Thyroid gland (tissue), 4 donors: ENCODE measurements at regions not wholly inside any gene's neighbourhood (a gene's known extent, or its start where the extent isn't known, plus 50 kb on each side); places are given as distances from the start of the nearest gene placed in this dataset.

Experiments
- CTCF ChIP-seq, 6 experiments: fragments of 200-600 bp in 3 of 6; fragments of 450-650 bp in 3 of 6; sonication (generic) in 3 of 6; IDR thresholded peaks; one replicate each; pipeline ENCODE4 v1.5.1; 2016 to 2019; ENCODE audit warnings: antibody characterized with exemption in 6 of 6, mild to moderate bottlenecking in 2 of 6, inconsistent platforms in 1 of 6, moderate library complexity in 1 of 6
- POLR2A ChIP-seq, 2 donors: fragments of 450-650 bp; IDR thresholded peaks; one replicate each; pipeline ENCODE4 v1.6.1; 2017; ENCODE audit warnings: antibody characterized with exemption in 2 of 2, mild to moderate bottlenecking in 2 of 2, moderate library complexity in 1 of 2

GRCh38 chr3:39626198-39626597 is 158.7 kb downstream of the MOBP start:
- no peak for TF ChIP-seq CTCF (IDR thresholded peaks at IDR 0.05)
- TF ChIP-seq POLR2A (IDR thresholded peaks at IDR 0.05), result no peak
